DND-41 (cell line): ENCODE measurements at regions not wholly inside any gene's neighbourhood (a gene's known extent, or its start where the extent isn't known, plus 50 kb on each side); places are given as distances from the start of the nearest gene placed in this dataset.
"Not testable (repeated sequence)": the region's sequence is repeated elsewhere in the genome, so short reads cannot be mapped to it uniquely, and the experiment has no call there.

Experiments used
- CTCF ChIP-seq: IDR thresholded peaks from 2 replicates; pipeline ENCODE4 v1.5.1; 2012; ENCODE audit warnings: borderline replicate concordance, low read length, moderate library complexity, mild to moderate bottlenecking; ENCODE audit not compliant: poor library complexity, severe bottlenecking; ENCODE audit errors: extremely low read depth
- EZH2 ChIP-seq: IDR thresholded peaks from 3 replicates; pipeline ENCODE4 v1.6.1; 2012; ENCODE audit warnings: borderline replicate concordance, low read depth, mild to moderate bottlenecking, moderate library complexity, low read length, inconsistent platforms; ENCODE audit not compliant: severe bottlenecking

DNA sequence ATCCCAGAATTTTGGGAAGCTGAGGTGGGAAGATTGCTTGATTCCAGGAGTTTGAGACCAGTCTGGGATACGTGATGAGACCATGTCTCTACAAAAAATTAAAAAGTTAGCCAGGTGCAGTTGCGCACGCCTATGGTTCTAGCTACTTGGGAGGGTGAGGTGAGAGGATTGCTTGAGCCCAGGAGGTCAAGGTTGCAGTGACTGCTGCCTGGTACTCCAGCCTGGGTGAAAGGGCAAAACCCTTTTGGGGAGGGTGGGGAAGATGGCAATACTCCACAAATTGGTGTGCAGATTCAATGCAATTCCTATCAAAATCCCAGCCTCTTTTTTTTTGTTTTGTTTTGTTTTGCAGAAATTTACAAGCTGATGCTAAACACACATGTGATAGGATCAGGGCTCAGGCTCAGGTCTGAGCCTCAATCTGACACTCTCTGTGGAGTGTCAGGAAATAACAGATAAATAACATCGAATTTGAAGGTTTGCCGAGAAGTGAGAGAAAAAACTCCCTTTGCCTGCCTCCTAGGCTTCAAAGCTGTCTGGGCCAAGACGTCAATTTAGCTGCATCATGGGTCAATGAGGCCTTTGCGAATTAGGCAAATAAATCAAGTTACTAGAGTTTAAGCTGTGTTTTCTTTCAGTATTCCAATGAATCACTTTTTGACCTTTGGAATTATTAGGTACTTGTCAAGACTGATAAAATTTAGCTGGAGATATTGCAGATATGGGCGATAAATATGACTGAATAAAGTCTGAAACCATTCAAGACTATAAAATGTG, 142.5 kb upstream of the PTPN20 start:
- not testable (repeated sequence) for TF ChIP-seq CTCF, EZH2
